ENCODE measurements at regions not wholly inside any gene's neighbourhood (a gene's known extent, or its start where the extent isn't known, plus 50 kb on each side); places are given as distances from the start of the nearest gene placed in this dataset.
"Not testable (repeated sequence)": the region's sequence is repeated elsewhere in the genome, so short reads cannot be mapped to it uniquely, and the experiment has no call there.

DNA sequence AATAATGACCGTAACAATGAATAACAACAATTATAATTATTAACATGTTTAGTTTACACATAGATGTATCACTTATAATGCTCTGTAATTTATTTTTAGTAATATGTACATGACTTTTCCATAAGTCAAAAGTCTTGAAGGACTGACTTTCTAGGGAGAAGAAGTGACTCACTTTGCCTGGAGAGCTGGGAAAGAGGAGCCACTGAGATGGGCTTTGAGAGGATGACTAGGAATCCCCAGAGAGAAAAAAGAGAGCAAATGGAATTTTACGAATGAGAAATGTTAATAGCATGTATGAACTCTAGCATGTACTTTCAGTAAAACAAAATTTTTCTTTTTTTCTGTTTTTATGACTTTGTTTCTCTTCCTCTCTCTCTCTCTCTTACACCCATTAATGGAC lies 67.8 kb upstream of the RALY start:
- Mint-ChIP-seq H3K36me3 (no peaks in the 10 kb centered on the region), H3K9me3 (no peaks in the 10 kb centered on the region), H3K27me3 (peaks cover 43% of the 10 kb centered on the region), H3K27ac (no peak overlapping the region), H3K4me3 (no peak overlapping the region), H3K4me1 (no peaks in the 10 kb centered on the region)
- CTCF ChIA-PET = interaction anchor here (1.5 to 2.1 kb wide), 2 partner anchors 10 to 11 kb away, joined by 3 to 7 read pairs; no protein-coding TSS in a partner anchor
- no peak for DNase-seq

DNA sequence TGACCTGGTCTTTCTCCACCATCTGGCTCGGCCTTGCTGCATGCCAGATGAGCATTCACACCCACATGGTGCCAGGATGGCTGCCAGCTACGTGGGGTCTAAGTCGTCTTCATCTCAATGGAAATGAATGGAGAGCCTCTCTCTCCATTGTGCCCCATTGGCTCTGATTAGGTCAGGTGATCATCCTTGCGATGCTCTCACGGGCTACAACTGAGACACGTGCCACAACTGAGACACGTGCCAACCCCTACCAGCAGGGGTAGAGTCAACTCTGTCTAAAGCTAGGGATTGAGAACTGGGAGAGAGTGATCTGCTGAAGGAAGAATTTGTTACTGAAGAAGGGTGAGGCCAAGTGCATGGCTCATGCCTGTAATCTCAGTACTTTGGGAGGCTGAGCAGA lies 67.3 kb upstream of the RALY start:
- DNase-seq = no peak
- CTCF ChIA-PET = interaction anchor here (1.4 kb wide), 1 partner anchor 12 kb away, joined by 5 read pairs; no protein-coding TSS in a partner anchor
- Mint-ChIP-seq H3K9me3 (no peaks in the 10 kb centered on the region), H3K27ac (no peak overlapping the region), H3K36me3 (no peaks in the 10 kb centered on the region), H3K27me3 (peaks cover 43% of the 10 kb centered on the region), H3K4me1 (no peaks in the 10 kb centered on the region), H3K4me3 (no peak overlapping the region)

DNA sequence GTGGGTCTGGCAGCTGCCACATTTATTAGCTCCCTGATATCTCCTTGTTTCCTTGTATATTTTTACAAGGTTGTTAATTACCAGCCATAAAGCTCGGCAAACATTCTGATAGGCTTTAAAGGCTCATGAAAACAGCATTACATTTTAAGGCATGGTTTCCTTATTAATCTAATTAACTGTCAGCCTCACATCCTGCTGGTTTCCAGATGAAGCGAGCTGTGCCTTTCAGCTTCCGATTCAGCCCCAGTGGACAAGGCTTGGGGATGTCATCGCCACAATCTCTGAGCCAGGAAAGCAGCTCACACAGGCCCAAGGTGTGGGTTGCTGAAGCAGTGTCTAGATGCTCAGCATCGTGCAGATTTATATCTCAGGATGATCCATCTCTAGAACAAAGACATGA lies 66.0 kb upstream of the RALY start:
- peaks cover 43% of the 10 kb centered on the region for H3K27me3 Mint-ChIP-seq
- CTCF ChIA-PET = interaction anchor here (0.9 to 1.4 kb wide), 3 partner anchors 10 to 68 kb away, joined by 3 to 5 read pairs (median 3); no protein-coding TSS in a partner anchor
- no peaks in the 10 kb centered on the region for H3K9me3 Mint-ChIP-seq
- H3K27ac Mint-ChIP-seq = no peak overlapping the region
- no peak overlapping the region for H3K4me3 Mint-ChIP-seq
- no peaks in the 10 kb centered on the region for H3K36me3 Mint-ChIP-seq
- DNase-seq = no peak
- no peaks in the 10 kb centered on the region for H3K4me1 Mint-ChIP-seq

DNA sequence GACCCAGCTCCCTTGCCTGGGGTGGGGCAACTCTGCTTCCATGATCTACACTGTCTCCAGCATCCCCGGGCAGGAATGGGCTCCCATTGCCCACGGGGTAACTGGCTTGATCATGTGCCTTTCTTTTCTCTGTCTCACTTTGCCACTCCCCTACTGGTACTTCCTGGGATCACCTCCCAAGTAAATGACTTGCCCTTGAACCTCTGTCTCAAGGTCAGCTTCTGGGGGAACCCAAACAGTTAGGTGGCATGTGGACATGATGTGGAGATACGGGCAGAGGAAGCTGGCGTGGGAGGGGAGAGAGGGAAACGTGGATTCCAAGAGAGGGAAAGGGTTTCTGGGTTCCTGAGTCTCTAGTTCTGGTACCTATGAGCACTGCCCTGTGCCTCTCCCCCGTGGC lies 63.8 kb upstream of the RALY start:
- no peaks in the 10 kb centered on the region for H3K36me3 Mint-ChIP-seq
- H3K4me3 Mint-ChIP-seq = no peak overlapping the region
- no peak for DNase-seq
- no peak overlapping the region for H3K27ac Mint-ChIP-seq
- no peaks in the 10 kb centered on the region for H3K9me3 Mint-ChIP-seq
- no peaks in the 10 kb centered on the region for H3K4me1 Mint-ChIP-seq
- CTCF ChIA-PET = interaction anchor here (1.1 kb wide), 1 partner anchor 14 kb away, joined by 3 read pairs; no protein-coding TSS in a partner anchor
- peaks cover 39% of the 10 kb centered on the region for H3K27me3 Mint-ChIP-seq

DNA sequence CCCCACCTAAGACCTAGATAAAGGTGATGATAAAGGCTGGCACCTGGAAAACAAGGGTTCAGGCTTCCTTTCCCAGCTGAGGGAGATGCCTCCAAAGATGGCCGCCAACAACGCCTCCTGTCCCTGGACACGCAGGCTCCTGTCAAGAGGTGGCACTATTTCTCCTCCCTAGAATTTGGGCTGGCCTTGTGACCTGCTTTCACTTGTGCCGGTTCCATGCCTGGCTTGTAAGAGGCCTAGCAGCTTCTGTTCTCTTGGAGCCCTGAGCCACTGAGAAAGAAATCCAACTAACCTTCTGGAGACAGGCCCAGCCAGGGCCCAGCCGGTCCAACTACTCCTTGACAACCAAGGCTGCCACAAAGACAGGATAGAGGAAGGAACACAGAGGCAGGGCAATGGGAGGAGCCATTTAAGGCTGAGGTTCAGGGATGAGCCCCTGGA lies 60.2 kb upstream of the RALY start:
- peak; percentile 75 for DNase-seq
- Mint-ChIP-seq H3K36me3 (no peaks in the 10 kb centered on the region), H3K4me3 (no peak overlapping the region), H3K27ac (no peak overlapping the region), H3K4me1 (no peaks in the 10 kb centered on the region), H3K9me3 (no peaks in the 10 kb centered on the region), H3K27me3 (peaks cover 14% of the 10 kb centered on the region)
- CTCF ChIA-PET = interaction anchor here (0.6 to 4.8 kb wide), 8 partner anchors 10 to 1639 kb away, joined by 3 to 18 read pairs (median 4); no protein-coding TSS in a partner anchor

DNA sequence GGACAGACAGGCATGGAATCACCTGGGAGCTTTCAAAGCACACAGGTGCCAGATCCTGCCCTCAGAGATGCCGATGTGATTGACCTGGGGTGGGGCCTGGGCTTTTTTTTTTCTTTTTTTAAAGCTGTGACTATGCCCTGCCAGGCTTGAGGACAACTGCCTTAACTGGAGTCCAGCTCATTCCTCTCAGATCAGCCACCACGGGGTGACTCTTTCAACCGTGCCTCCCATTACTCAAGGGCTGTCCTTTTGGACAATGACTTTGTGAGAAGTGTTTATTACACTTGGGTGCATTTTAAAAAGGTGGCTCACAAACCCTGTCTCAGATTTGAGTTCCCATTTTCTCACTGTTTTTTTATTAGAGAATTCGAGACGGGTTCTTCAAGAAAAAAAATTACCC lies 57.1 kb upstream of the RALY start:
- H3K9me3 Mint-ChIP-seq = no peaks in the 10 kb centered on the region
- DNase-seq = no peak
- CTCF ChIA-PET = interaction anchor here (1.4 to 4.8 kb wide), 2 partner anchors 132 to 133 kb away, joined by 7 to 18 read pairs; no protein-coding TSS in a partner anchor
- H3K27me3 Mint-ChIP-seq = peaks cover 4% of the 10 kb centered on the region
- no peaks in the 10 kb centered on the region for H3K4me1 Mint-ChIP-seq
- H3K36me3 Mint-ChIP-seq = no peaks in the 10 kb centered on the region
- H3K4me3 Mint-ChIP-seq = no peak overlapping the region
- H3K27ac Mint-ChIP-seq = no peak overlapping the region

DNA sequence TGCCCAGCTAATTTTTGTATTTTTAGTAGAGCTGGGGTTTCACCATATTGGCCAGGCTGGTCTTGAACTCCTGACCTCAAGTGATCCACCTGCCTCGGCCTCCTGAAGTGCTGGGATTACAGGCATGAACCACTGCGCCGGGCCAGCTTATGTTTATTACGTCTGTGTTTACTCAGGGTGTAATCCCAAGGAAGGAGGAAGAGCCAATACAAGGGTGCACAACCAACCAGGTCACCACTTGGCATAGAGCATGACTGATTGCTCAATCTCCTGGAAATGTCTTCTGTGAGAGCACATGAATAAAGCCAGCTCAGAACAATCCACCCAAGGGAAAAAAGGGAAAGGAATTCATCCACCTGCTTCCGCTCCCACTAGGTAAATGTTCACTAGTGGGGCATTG lies 54.7 kb upstream of the RALY start:
- H3K36me3 Mint-ChIP-seq, H3K27ac Mint-ChIP-seq, CTCF ChIA-PET, H3K9me3 Mint-ChIP-seq, H3K4me1 Mint-ChIP-seq, DNase-seq, H3K27me3 Mint-ChIP-seq, H3K4me3 Mint-ChIP-seq: not testable (repeated sequence)

DNA sequence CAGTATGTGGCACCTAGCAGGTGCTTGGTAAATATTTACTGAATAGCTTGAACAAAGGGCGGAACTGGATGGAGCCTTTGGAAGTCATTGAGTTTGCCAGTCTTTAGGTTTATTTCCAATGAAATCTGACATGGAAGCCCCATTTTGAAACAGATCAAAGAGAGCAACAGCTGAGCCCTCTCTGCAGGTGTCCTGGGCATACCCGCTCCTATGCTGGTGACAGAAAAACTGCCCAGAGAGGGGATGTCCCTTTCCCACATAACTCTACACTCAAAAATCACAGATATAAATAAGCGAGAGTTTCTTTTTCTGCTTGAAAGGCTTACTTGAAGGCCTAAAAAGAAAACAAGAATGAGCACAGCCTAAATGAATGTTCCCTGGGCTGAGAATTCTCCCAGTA lies 53.0 kb upstream of the RALY start:
- DNase-seq = no peak
- Mint-ChIP-seq H3K4me3 (no peak overlapping the region), H3K27me3 (peaks cover 4% of the 10 kb centered on the region), H3K4me1 (no peaks in the 10 kb centered on the region), H3K36me3 (no peaks in the 10 kb centered on the region), H3K27ac (no peak overlapping the region), H3K9me3 (no peaks in the 10 kb centered on the region)
- CTCF ChIA-PET = interaction anchor here (1.2 to 1.6 kb wide), 3 partner anchors 8 to 25 kb away, joined by 3 to 4 read pairs (median 4); no protein-coding TSS in a partner anchor
